B cell (primary cell): ENCODE measurements at regions not wholly inside any gene's neighbourhood (a gene's known extent, or its start where the extent isn't known, plus 50 kb on each side); places are given as distances from the start of the nearest gene placed in this dataset.

Experiments
- ATAC-seq: fragments of 200-7000 bp; cut with Tn5 transposase; one replicate; pipeline ENCODE4 v1.10.0; 2021; ENCODE audit warnings: low read depth, mild to moderate bottlenecking, moderate number of reproducible peaks, moderate library complexity
- CTCF ChIA-PET: fragments of 350-600 bp; sonication (Branson Sonifier 250); formaldehyde crosslinking; loops from one replicate; lab custom pipeline; 2021; ENCODE audit warnings: antibody characterized with exemption, inconsistent platforms; lab: Charles Lee
- POLR2A ChIA-PET: fragments of 350-600 bp; sonication (Branson Sonifier 250); formaldehyde crosslinking; loops from one replicate; lab custom pipeline; 2021; ENCODE audit warnings: antibody characterized with exemption; lab: Charles Lee
- DNase-seq: peaks from one replicate; pipeline ENCODE4 v3.0.0; 2013
- H2AFZ ChIP-seq: 2 replicates; pipeline ENCODE4 v1.6.1; 2012; ENCODE audit warnings: mild to moderate bottlenecking, low read depth, low read length; ENCODE audit not compliant: insufficient read depth, poor library complexity, severe bottlenecking
- H3K27ac ChIP-seq, 2 donors: 1 replicate in 1 of 2; 2 replicates in 1 of 2; pipeline ENCODE4 v1.5.1; 2012 to 2013; ENCODE audit warnings: low read length in 2 of 2, mild to moderate bottlenecking in 2 of 2, moderate library complexity in 1 of 2
- H3K27me3 ChIP-seq, 4 experiments: fragments of 200-600 bp in 1 of 4; sonication (generic) in 1 of 4; replicated peaks in 1 of 4; 1 replicate in 2 of 4; 2 replicates in 2 of 4; pipeline versions ENCODE4 v1.6.1 to v1.7.0; 2013 to 2016; ENCODE audit warnings: low read length in 3 of 4, mild to moderate bottlenecking in 2 of 4, mixed read lengths in 1 of 4, moderate library complexity in 1 of 4; ENCODE audit not compliant: insufficient read depth in 4 of 4, control insufficient read depth in 3 of 4; ENCODE audit errors: control extremely low read depth in 1 of 4
- H3K36me3 ChIP-seq, 2 experiments: replicated peaks in 1 of 2; 1 replicate in 1 of 2; 2 replicates in 1 of 2; pipeline versions ENCODE4 v1.6.1 to v1.7.1; 2013; ENCODE audit warnings: low read length in 1 of 2; ENCODE audit not compliant: insufficient read depth in 2 of 2, control insufficient read depth in 1 of 2; ENCODE audit errors: control extremely low read depth in 1 of 2, extremely low read depth in 1 of 2
- H3K4me1 ChIP-seq, 2 donors: fragments of 200-600 bp in 1 of 2; sonication (generic) in 1 of 2; 1 replicate in 1 of 2; 2 replicates in 1 of 2; pipeline versions ENCODE4 v1.5.1 to v1.6.1; 2013 to 2017; ENCODE audit warnings: low read length in 2 of 2; ENCODE audit not compliant: control insufficient read depth in 2 of 2, insufficient read depth in 2 of 2
- H3K4me2 ChIP-seq: replicated peaks from 2 replicates; pipeline ENCODE3; 2012; ENCODE audit warnings: mild to moderate bottlenecking, low read depth, low read length; ENCODE audit not compliant: poor library complexity, severe bottlenecking
- H3K4me3 ChIP-seq, 5 experiments: fragments of 200-600 bp in 1 of 5; sonication (generic) in 1 of 5; 1 replicate in 3 of 5; 2 replicates in 2 of 5; pipeline versions ENCODE4 v1.5.1 to v1.7.0; 2011 to 2016; ENCODE audit warnings: low read length in 4 of 5, mild to moderate bottlenecking in 4 of 5, low read depth in 2 of 5, control low read depth in 1 of 5, moderate library complexity in 1 of 5; ENCODE audit not compliant: insufficient read depth in 1 of 5; ENCODE audit errors: control extremely low read depth in 1 of 5, extremely low read depth in 1 of 5
- H3K79me2 ChIP-seq: fragments of 200-600 bp; sonication (generic); one replicate; pipeline ENCODE4 v1.6.0; 2016; ENCODE audit warnings: low read length; ENCODE audit not compliant: control insufficient read depth, insufficient read depth
- H3K9ac ChIP-seq: fragments of 200-600 bp; sonication (generic); 2 replicates; pipeline ENCODE4 v1.6.1; 2017; ENCODE audit warnings: mild to moderate bottlenecking, low read length, moderate library complexity
- H3K9me3 ChIP-seq, 3 donors: one replicate each; pipeline versions ENCODE4 v1.6.1 to v1.7.1; 2013; ENCODE audit warnings: low read length in 2 of 3; ENCODE audit not compliant: control insufficient read depth in 2 of 3, insufficient read depth in 1 of 3; ENCODE audit errors: control extremely low read depth in 1 of 3
- H4K20me1 ChIP-seq: 2 replicates; pipeline ENCODE4 v1.6.0; 2012; ENCODE audit warnings: mild to moderate bottlenecking, low read length; ENCODE audit not compliant: insufficient read depth, control insufficient read depth, poor library complexity, severe bottlenecking
- H3K27ac Mint-ChIP-seq: one replicate; pipeline ENCODE4 v1.8.0; 2021; ENCODE audit warnings: mixed read lengths
- H3K27me3 Mint-ChIP-seq: one replicate; pipeline ENCODE4 v1.8.0; 2021; ENCODE audit warnings: mixed read lengths
- H3K4me1 Mint-ChIP-seq: one replicate; pipeline ENCODE4 v1.8.0; 2021; ENCODE audit warnings: mixed read lengths
- H3K4me3 Mint-ChIP-seq: one replicate; pipeline ENCODE4 v1.8.0; 2021; ENCODE audit warnings: mixed read lengths
- H3K9me3 Mint-ChIP-seq: one replicate; pipeline ENCODE4 v1.8.0; 2022; ENCODE audit warnings: mixed read lengths; ENCODE audit not compliant: insufficient read depth
- CTCF ChIP-seq: fragments of 200-600 bp; IDR thresholded peaks from one replicate; pipeline ENCODE4 v1.8.0; 2022; ENCODE audit warnings: antibody characterized with exemption, mild to moderate bottlenecking
- EZH2 ChIP-seq: IDR thresholded peaks from 2 replicates; pipeline ENCODE4 v1.6.1; 2012; ENCODE audit warnings: borderline replicate concordance, low read depth, mild to moderate bottlenecking, moderate library complexity, low read length; ENCODE audit not compliant: insufficient read depth, poor library complexity, severe bottlenecking
- WGBS: methylation state at CpG from one replicate; pipeline ENCODE4 v1.1.5; 2013; ENCODE audit warnings: missing lambda C conversion rate; ENCODE audit not compliant: insufficient coverage; 5-methylcytosine and 5-hydroxymethylcytosine counted together
- intact Hi-C: fragments of 100-400 bp; cut with micrococcal nuclease; formaldehyde crosslinking; loops from one replicate; pipeline ENCODE4 v1.10.0; 2022

DNA sequence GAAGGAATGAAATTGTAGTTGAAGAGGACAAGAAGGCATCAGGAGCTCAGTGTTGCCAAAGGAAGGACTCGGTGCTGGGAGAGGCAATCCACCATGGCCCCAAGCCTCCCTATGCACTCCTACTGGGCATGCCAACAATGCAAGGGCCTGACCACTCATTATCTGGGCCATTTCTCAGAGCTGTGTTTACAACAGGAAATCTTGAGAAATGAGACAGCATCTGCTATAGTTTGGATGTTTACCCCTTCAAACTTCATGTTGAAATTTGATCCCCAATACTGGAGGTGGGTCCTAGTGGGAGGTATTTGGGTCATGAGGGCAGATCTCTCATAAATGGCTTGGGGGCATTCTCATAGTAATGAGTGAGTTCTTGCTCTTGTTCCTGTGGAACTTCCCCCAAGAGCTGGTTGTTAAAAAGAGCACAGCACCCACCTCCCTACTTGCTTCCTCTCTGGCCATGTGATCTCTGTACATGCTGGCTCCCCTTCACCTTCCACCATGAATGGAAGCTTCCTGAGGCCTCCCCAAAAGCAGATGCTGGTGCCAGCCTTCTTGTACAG, 50.8 kb upstream of the AOAH start:
- ChIA-PET POLR2A (no interaction called here), CTCF (interaction anchor here (1.3 kb wide), 1 partner anchor 288 kb away, joined by 3 read pairs; no protein-coding TSS in a partner anchor)
- intact Hi-C loops, result loop anchor here (5.0 kb wide), 1 partner anchor 38 kb away; no protein-coding TSS in a partner anchor
- Histone ChIP-seq H3K79me2 (no peaks in the 10 kb centered on the region), H3K9ac (no peak overlapping the region), H4K20me1 (no peaks in the 10 kb centered on the region), H3K36me3 (no peaks in the 10 kb centered on the region), H3K4me3 (no peak overlapping the region), H3K4me2 (no peak overlapping the region), H2AFZ (no peak overlapping the region), H3K9me3 (no peaks in the 10 kb centered on the region), H3K4me1 (peaks cover 30 to 35% of the 10 kb centered on the region in 2 donors), H3K27ac (no peak overlapping the region), H3K27me3 (peaks cover 0 to 4% (median 0%) of the 10 kb centered on the region in 4 experiments)
- peak; percentile 36 for ATAC-seq
- DNase-seq, result peak; percentile 25
- Mint-ChIP-seq H3K4me3 (no peak overlapping the region), H3K9me3 (no peaks in the 10 kb centered on the region), H3K4me1 (peaks cover 33% of the 10 kb centered on the region), H3K27ac (no peak overlapping the region), H3K27me3 (peaks cover 8% of the 10 kb centered on the region)
- TF ChIP-seq EZH2 (no peak), CTCF (no peak)
- WGBS, result no CpG with 5 or more reads among the region's 1 CpG
